ENCODE measurements at regions not wholly inside any gene's neighbourhood (a gene's known extent, or its start where the extent isn't known, plus 50 kb on each side); places are given as distances from the start of the nearest gene placed in this dataset.

DNA sequence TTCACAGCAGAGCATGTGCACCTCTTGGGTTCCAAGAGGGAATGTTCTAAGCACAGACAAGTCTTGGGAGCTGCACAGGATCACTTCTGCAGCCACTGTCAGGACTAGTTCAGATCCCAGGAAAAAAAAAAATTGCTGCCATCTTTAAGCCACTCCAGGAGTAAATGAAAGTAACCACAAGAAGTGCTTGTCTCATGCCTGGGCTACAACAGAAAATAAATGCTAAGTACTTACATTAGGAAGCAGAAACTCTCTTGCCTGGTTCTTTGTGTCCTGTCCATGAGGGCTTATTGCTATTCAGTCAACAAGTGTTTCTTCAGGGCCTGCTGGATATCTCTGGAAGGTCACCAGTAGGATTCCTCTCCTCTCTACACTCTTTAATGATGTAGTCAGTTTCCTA, 176.1 kb downstream of the KTN1 start:
- Histone ChIP-seq H3K36me3 (ENCODE audit: control insufficient read depth in 4 of 4, insufficient read depth in 4 of 4, low read length in 3 of 4) (no peaks in the 10 kb centered on the region), H3K4me1 (ENCODE audit: control extremely low read depth in 1 of 4, control insufficient read depth in 4 of 4, insufficient read depth in 4 of 4, low read length in 3 of 4) (no peaks in the 10 kb centered on the region), H3K27me3 (replicated peaks in 2 of 5; ENCODE audit: control insufficient read depth in 4 of 5, insufficient read depth in 5 of 5, low read length in 4 of 5) (no peaks in the 10 kb centered on the region), H3K4me3 (ENCODE audit: control insufficient read depth in 1 of 7, extremely low read depth in 1 of 7, insufficient read depth in 4 of 7, low read depth in 2 of 7, low read length in 6 of 7) (no peak overlapping the region), H3K27ac (ENCODE audit: insufficient read depth in 1 of 2, low read depth in 1 of 2, low read length in 2 of 2, poor library complexity in 1 of 2, severe bottlenecking in 2 of 2) (no peak overlapping the region), H3K9me3 (ENCODE audit: control extremely low read depth in 1 of 5, control insufficient read depth in 4 of 5, insufficient read depth in 2 of 5, low read depth in 1 of 5, low read length in 4 of 5) (no peaks in the 10 kb centered on the region)
- DNase-seq, result no peak
- ChIA-PET POLR2A (no interaction called here), CTCF (no interaction called here)

DNA sequence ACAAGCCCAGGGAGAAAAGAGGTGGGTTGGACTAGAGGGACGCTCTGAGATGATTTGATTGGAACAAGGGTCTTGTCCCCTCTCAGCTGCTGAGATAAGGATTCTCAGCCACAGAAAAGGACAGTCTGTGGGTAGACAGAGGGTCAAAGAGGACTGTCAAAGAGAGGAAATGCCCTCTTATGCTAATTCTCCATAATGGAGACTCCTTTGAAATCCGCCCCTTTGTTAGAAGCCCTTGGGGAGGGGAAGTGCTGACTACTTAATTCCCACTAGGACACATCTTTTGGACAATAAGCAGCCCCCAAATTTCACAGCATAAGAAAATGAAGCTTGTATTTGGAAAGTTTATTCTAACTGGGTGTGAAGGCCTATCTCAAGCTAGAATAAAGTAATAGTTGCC, 176.6 kb downstream of the KTN1 start:
- ChIA-PET CTCF (no interaction called here), POLR2A (no interaction called here)
- no CpG with 5 or more reads among the region's 2 CpGs for WGBS (ENCODE audit: insufficient coverage)

DNA sequence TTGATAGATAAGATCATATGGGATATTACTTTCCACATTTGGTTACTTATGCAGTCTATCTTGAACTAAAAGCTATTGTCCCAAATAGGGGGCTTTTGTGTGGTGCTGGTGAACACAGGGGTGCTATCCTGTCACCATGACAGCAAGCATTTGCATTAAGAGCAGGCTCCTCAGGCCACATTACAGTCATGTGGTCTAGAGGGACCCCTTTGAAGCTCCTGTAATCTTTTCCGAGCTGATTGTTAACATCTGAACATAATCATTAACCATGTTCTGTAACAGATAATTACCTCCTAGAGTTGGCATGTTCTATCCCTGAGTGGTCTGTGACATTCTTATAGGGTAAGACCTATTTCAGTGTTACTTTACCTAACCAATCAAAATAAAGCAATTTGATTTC, 178.8 kb downstream of the KTN1 start:
- CTCF ChIA-PET, result no interaction called here
- DNase-seq, result no peak
- WGBS (ENCODE audit: insufficient coverage), result no CpG with 5 or more reads among the region's 1 CpG
- no peak overlapping the region for H3K4me3 ChIP-seq (ENCODE audit: control insufficient read depth in 1 of 7, extremely low read depth in 1 of 7, insufficient read depth in 4 of 7, low read depth in 2 of 7, low read length in 6 of 7)
- H3K27ac ChIP-seq (ENCODE audit: insufficient read depth in 1 of 2, low read depth in 1 of 2, low read length in 2 of 2, poor library complexity in 1 of 2, severe bottlenecking in 2 of 2), result no peak overlapping the region
- POLR2A ChIA-PET, result interaction anchor here (0.5 kb wide), 1 partner anchor 619 kb away, joined by 3 read pairs; no protein-coding TSS in a partner anchor
- H3K9me3 ChIP-seq (ENCODE audit: control extremely low read depth in 1 of 5, control insufficient read depth in 4 of 5, insufficient read depth in 2 of 5, low read depth in 1 of 5, low read length in 4 of 5), result no peaks in the 10 kb centered on the region
- H3K27me3 ChIP-seq (replicated peaks in 2 of 5; ENCODE audit: control insufficient read depth in 4 of 5, insufficient read depth in 5 of 5, low read length in 4 of 5), result no peaks in the 10 kb centered on the region
- no peaks in the 10 kb centered on the region for H3K36me3 ChIP-seq (ENCODE audit: control insufficient read depth in 4 of 4, insufficient read depth in 4 of 4, low read length in 3 of 4)
- H3K4me1 ChIP-seq (ENCODE audit: control extremely low read depth in 1 of 4, control insufficient read depth in 4 of 4, insufficient read depth in 4 of 4, low read length in 3 of 4), result no peaks in the 10 kb centered on the region

More for the DNA sequence above, 176.6 kb downstream of the KTN1 start:
- H3K27ac ChIP-seq (ENCODE audit: insufficient read depth in 1 of 2, low read depth in 1 of 2, low read length in 2 of 2, poor library complexity in 1 of 2, severe bottlenecking in 2 of 2), result no peak overlapping the region
- no peaks in the 10 kb centered on the region for H3K9me3 ChIP-seq (ENCODE audit: control extremely low read depth in 1 of 5, control insufficient read depth in 4 of 5, insufficient read depth in 2 of 5, low read depth in 1 of 5, low read length in 4 of 5)
- no peaks in the 10 kb centered on the region for H3K36me3 ChIP-seq (ENCODE audit: control insufficient read depth in 4 of 4, insufficient read depth in 4 of 4, low read length in 3 of 4)
- no peaks in the 10 kb centered on the region for H3K4me1 ChIP-seq (ENCODE audit: control extremely low read depth in 1 of 4, control insufficient read depth in 4 of 4, insufficient read depth in 4 of 4, low read length in 3 of 4)
- no peak for DNase-seq
- no peak overlapping the region for H3K4me3 ChIP-seq (ENCODE audit: control insufficient read depth in 1 of 7, extremely low read depth in 1 of 7, insufficient read depth in 4 of 7, low read depth in 2 of 7, low read length in 6 of 7)
- no peaks in the 10 kb centered on the region for H3K27me3 ChIP-seq (replicated peaks in 2 of 5; ENCODE audit: control insufficient read depth in 4 of 5, insufficient read depth in 5 of 5, low read length in 4 of 5)

- ChIA-PET CTCF (interaction anchor here (1.3 to 1.9 kb wide), 2 partner anchors 9 to 29 kb away, joined by 4 to 5 read pairs; no protein-coding TSS in a partner anchor), POLR2A (no interaction called here)
- Histone ChIP-seq H3K27me3 (replicated peaks in 2 of 5; ENCODE audit: control insufficient read depth in 4 of 5, insufficient read depth in 5 of 5, low read length in 4 of 5) (no peaks in the 10 kb centered on the region), H3K27ac (ENCODE audit: insufficient read depth in 1 of 2, low read depth in 1 of 2, low read length in 2 of 2, poor library complexity in 1 of 2, severe bottlenecking in 2 of 2) (no peak overlapping the region), H3K4me3 (ENCODE audit: control insufficient read depth in 1 of 7, extremely low read depth in 1 of 7, insufficient read depth in 4 of 7, low read depth in 2 of 7, low read length in 6 of 7) (no peak overlapping the region), H3K4me1 (ENCODE audit: control extremely low read depth in 1 of 4, control insufficient read depth in 4 of 4, insufficient read depth in 4 of 4, low read length in 3 of 4) (no peaks in the 10 kb centered on the region), H3K9me3 (ENCODE audit: control extremely low read depth in 1 of 5, control insufficient read depth in 4 of 5, insufficient read depth in 2 of 5, low read depth in 1 of 5, low read length in 4 of 5) (no peaks in the 10 kb centered on the region), H3K36me3 (ENCODE audit: control insufficient read depth in 4 of 4, insufficient read depth in 4 of 4, low read length in 3 of 4) (no peaks in the 10 kb centered on the region)
- DNase-seq, result no peak
- 92% methylated on average over 11 of the region's 14 CpGs for WGBS (ENCODE audit: insufficient coverage)
These were observed 181.0 kb downstream of the KTN1 start for GRCh38 chr14:55760789-55761566.

GRCh38 chr14:55761651-55762050, 181.6 kb downstream of the KTN1 start:
- no peak overlapping the region for H3K4me3 ChIP-seq (ENCODE audit: control insufficient read depth in 1 of 7, extremely low read depth in 1 of 7, insufficient read depth in 4 of 7, low read depth in 2 of 7, low read length in 6 of 7)
- CTCF ChIA-PET, result interaction anchor here (1.9 kb wide), 1 partner anchor 30 kb away, joined by 5 read pairs; no protein-coding TSS in a partner anchor
- no peak for DNase-seq
- 100% methylated on average over 1 of the region's 1 CpG for WGBS (ENCODE audit: insufficient coverage)
- no peak overlapping the region for H3K27ac ChIP-seq (ENCODE audit: insufficient read depth in 1 of 2, low read depth in 1 of 2, low read length in 2 of 2, poor library complexity in 1 of 2, severe bottlenecking in 2 of 2)
- no peaks in the 10 kb centered on the region for H3K27me3 ChIP-seq (replicated peaks in 2 of 5; ENCODE audit: control insufficient read depth in 4 of 5, insufficient read depth in 5 of 5, low read length in 4 of 5)
- H3K36me3 ChIP-seq (ENCODE audit: control insufficient read depth in 4 of 4, insufficient read depth in 4 of 4, low read length in 3 of 4), result no peaks in the 10 kb centered on the region
- H3K9me3 ChIP-seq (ENCODE audit: control extremely low read depth in 1 of 5, control insufficient read depth in 4 of 5, insufficient read depth in 2 of 5, low read depth in 1 of 5, low read length in 4 of 5), result no peaks in the 10 kb centered on the region
- POLR2A ChIA-PET, result no interaction called here
- H3K4me1 ChIP-seq (ENCODE audit: control extremely low read depth in 1 of 4, control insufficient read depth in 4 of 4, insufficient read depth in 4 of 4, low read length in 3 of 4), result no peaks in the 10 kb centered on the region

- Histone ChIP-seq H3K27me3 (replicated peaks in 2 of 5; ENCODE audit: control insufficient read depth in 4 of 5, insufficient read depth in 5 of 5, low read length in 4 of 5) (no peaks in the 10 kb centered on the region), H3K36me3 (ENCODE audit: control insufficient read depth in 4 of 4, insufficient read depth in 4 of 4, low read length in 3 of 4) (no peaks in the 10 kb centered on the region), H3K27ac (ENCODE audit: insufficient read depth in 1 of 2, low read depth in 1 of 2, low read length in 2 of 2, poor library complexity in 1 of 2, severe bottlenecking in 2 of 2) (no peak overlapping the region), H3K9me3 (ENCODE audit: control extremely low read depth in 1 of 5, control insufficient read depth in 4 of 5, insufficient read depth in 2 of 5, low read depth in 1 of 5, low read length in 4 of 5) (no peaks in the 10 kb centered on the region), H3K4me1 (ENCODE audit: control extremely low read depth in 1 of 4, control insufficient read depth in 4 of 4, insufficient read depth in 4 of 4, low read length in 3 of 4) (no peaks in the 10 kb centered on the region), H3K4me3 (ENCODE audit: control insufficient read depth in 1 of 7, extremely low read depth in 1 of 7, insufficient read depth in 4 of 7, low read depth in 2 of 7, low read length in 6 of 7) (no peak overlapping the region)
- WGBS (ENCODE audit: insufficient coverage), result 25% methylated on average over 2 of the region's 5 CpGs
- no peak for DNase-seq
- ChIA-PET POLR2A (no interaction called here), CTCF (no interaction called here)
These were observed 182.7 kb downstream of the KTN1 start for GRCh38 chr14:55762595-55763232.

DNA sequence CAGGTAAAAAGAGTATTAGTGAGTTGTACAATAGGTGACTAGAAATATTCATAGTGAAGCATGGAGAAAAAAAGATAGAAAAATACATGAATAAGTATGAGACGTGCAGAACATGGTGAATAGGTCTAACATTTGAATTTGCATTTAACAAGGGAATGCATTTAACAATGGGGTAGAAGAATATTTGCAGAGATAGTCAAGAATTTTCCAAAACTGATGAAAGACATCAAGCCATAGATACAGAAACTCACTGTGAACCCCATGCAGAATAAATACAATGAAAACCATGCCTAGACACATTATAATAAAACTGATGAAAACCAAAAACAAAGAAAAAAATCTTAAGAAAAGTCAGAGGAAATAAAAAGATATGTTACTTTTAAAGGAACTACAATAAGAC, 184.8 kb downstream of the KTN1 start:
- DNase-seq, result no peak
- Histone ChIP-seq H3K27ac (ENCODE audit: insufficient read depth in 1 of 2, low read depth in 1 of 2, low read length in 2 of 2, poor library complexity in 1 of 2, severe bottlenecking in 2 of 2) (no peak overlapping the region), H3K36me3 (ENCODE audit: control insufficient read depth in 4 of 4, insufficient read depth in 4 of 4, low read length in 3 of 4) (no peaks in the 10 kb centered on the region), H3K4me3 (ENCODE audit: control insufficient read depth in 1 of 7, extremely low read depth in 1 of 7, insufficient read depth in 4 of 7, low read depth in 2 of 7, low read length in 6 of 7) (no peak overlapping the region), H3K9me3 (ENCODE audit: control extremely low read depth in 1 of 5, control insufficient read depth in 4 of 5, insufficient read depth in 2 of 5, low read depth in 1 of 5, low read length in 4 of 5) (no peaks in the 10 kb centered on the region), H3K4me1 (ENCODE audit: control extremely low read depth in 1 of 4, control insufficient read depth in 4 of 4, insufficient read depth in 4 of 4, low read length in 3 of 4) (no peaks in the 10 kb centered on the region), H3K27me3 (replicated peaks in 2 of 5; ENCODE audit: control insufficient read depth in 4 of 5, insufficient read depth in 5 of 5, low read length in 4 of 5) (no peaks in the 10 kb centered on the region)
- CTCF ChIA-PET, result no interaction called here
- POLR2A ChIA-PET, result no interaction called here
- WGBS (ENCODE audit: insufficient coverage), result 100% methylated on average over 1 of the region's 1 CpG

All from common myeloid progenitor, CD34-positive (primary cell).